Heart left ventricle (tissue), 16 donors: ENCODE measurements at regions not wholly inside any gene's neighbourhood (a gene's known extent, or its start where the extent isn't known, plus 50 kb on each side); places are given as distances from the start of the nearest gene placed in this dataset.

ENCODE experiments used
- ATAC-seq, 4 donors: fragments of 200-7000 bp; cut with Tn5 transposase; one replicate each; pipeline ENCODE4 v1.9.1; 2020 to 2022; ENCODE audit warnings: moderate library complexity in 4 of 4, mild to moderate bottlenecking in 3 of 4, moderate number of reproducible peaks in 1 of 4
- DNase-seq, 5 donors: peaks; one replicate each; pipeline ENCODE4 v3.0.0-alpha.2; 2020
- H3K27ac ChIP-seq, 12 donors: fragments of 200-600 bp; sonication (generic) in 4 of 12; one replicate each; pipeline versions ENCODE4 v1.5.0 to v1.8.0; 2016 to 2022; ENCODE audit warnings: mild to moderate bottlenecking in 2 of 12
- H3K27me3 ChIP-seq, 9 donors: fragments of 200-600 bp; sonication (generic) in 2 of 9; one replicate each; pipeline versions ENCODE4 v1.5.1 to v1.8.0; 2016 to 2022; ENCODE audit warnings: mild to moderate bottlenecking in 3 of 9
- H3K36me3 ChIP-seq, 9 donors: fragments of 200-600 bp; sonication (generic) in 2 of 9; one replicate each; pipeline versions ENCODE4 v1.5.0 to v1.8.0; 2018 to 2022; ENCODE audit warnings: mild to moderate bottlenecking in 2 of 9
- H3K4me1 ChIP-seq, 12 donors: fragments of 200-600 bp; sonication (generic) in 4 of 12; one replicate each; pipeline versions ENCODE4 v1.5.0 to v1.8.0; 2016 to 2022; ENCODE audit warnings: mild to moderate bottlenecking in 3 of 12
- H3K4me3 ChIP-seq, 12 donors: fragments of 200-600 bp; sonication (generic) in 4 of 12; one replicate each; pipeline versions ENCODE4 v1.5.0 to v1.8.0; 2017 to 2022; ENCODE audit warnings: mild to moderate bottlenecking in 9 of 12, moderate library complexity in 4 of 12
- H3K9me3 ChIP-seq, 12 donors: fragments of 200-600 bp; sonication (generic) in 4 of 12; one replicate each; pipeline versions ENCODE4 v1.5.0 to v1.8.0; 2016 to 2022; ENCODE audit warnings: mild to moderate bottlenecking in 1 of 12
- CTCF ChIP-seq, 12 donors: fragments of 200-600 bp; sonication (generic) in 4 of 12; IDR thresholded peaks; one replicate each; pipeline versions ENCODE4 v1.5.0 to v1.8.0; 2018 to 2022; ENCODE audit warnings: antibody characterized with exemption in 12 of 12, mild to moderate bottlenecking in 5 of 12
- POLR2A ChIP-seq, 2 donors: fragments of 450-650 bp; IDR thresholded peaks; one replicate each; pipeline ENCODE4 v1.6.1; 2017; ENCODE audit warnings: antibody characterized with exemption in 2 of 2, mild to moderate bottlenecking in 2 of 2, moderate library complexity in 2 of 2
- WGBS, 4 donors: extraction: QIAGEN DNeasy Blood & Tissue Kit in 2 of 4; methylation state at CpG; one replicate each; pipeline versions ENCODE4 v1.1.5 to v1.1.7; 2013 to 2018; 5-methylcytosine and 5-hydroxymethylcytosine counted together
- intact Hi-C, 10 donors: fragments of 100-400 bp; cut with DNase I; formaldehyde crosslinking; loops; one replicate each; pipeline versions ENCODE4 v1.11.1 to v1.14.2; 2022
- donor health status: ischemic (EF 13 %, LVEDD 7.1; RV severe dilation, severe dysfunction).
- donor health status: healthy with polysubstance abuse.
- donor health status: DM: no; HTN: yes; CAD: no.
- donor health status: DM: no; HTN: no; CAD: no.
- donor health status: ischemic (EF 25% LVEDD 6.9; RV normal size, moderate dysfunction).
- donor health status: ischemic (EF 25% LVEDD 5.7; RV mildly dilated, moderate dysfunction).
- donor health status: healthy.
- donor health status: DM: yes; HTN: yes; CAD: no.
- donor health status: ischemic (EF 35%, LVEDD 5.7; RV mildly dilated, moderate dysfunction).
- donor health status: nonischemic (EF 11% LVEDD 7.7; RV severe dilation, severe dysfunction).
- donor health status: DM: yes; HTN: yes; CAD: no.
- donor health status: PGD.
- donor health status: ischemic (EF 29% LVEDD 5.4; RV normal size, mild dysfunction).
- donor health status: nonischemic (EF 23%, LVEDD 6.1; RV moderate dilation, normal function).

- ATAC-seq: no peak
- Histone ChIP-seq H3K9me3 (no peaks in the 10 kb centered on the region), H3K4me3 (no peak overlapping the region), H3K27ac (no peak overlapping the region), H3K27me3 (peaks cover 0 to 23% (median 8%) of the 10 kb centered on the region in 9 donors), H3K4me1 (no peaks in the 10 kb centered on the region), H3K36me3 (no peaks in the 10 kb centered on the region)
- TF ChIP-seq POLR2A (IDR thresholded peaks at IDR 0.05): no peak
- no peak for TF ChIP-seq CTCF (IDR thresholded peaks at IDR 0.05)
- intact Hi-C loops: loop anchor here in 1 of 10 donors (10.0 kb wide), 1 partner anchor 337 kb away; no protein-coding TSS in a partner anchor
- DNase-seq: no peak
- 69 to 76% (median 71%) methylated on average over 2 of the region's 2 CpGs for WGBS, 4 donors
Measured at GRCh38 chr10:104587751-104588150, 53.3 kb upstream of the SORCS3 start.

GRCh38 chr10:104589431-104589830, 51.7 kb upstream of the SORCS3 start:
- DNase-seq (no peak), ATAC-seq (no peak)
- TF ChIP-seq CTCF (IDR thresholded peaks at IDR 0.05) (no peak), POLR2A (IDR thresholded peaks at IDR 0.05) (no peak)
- WGBS, 4 donors: 44 to 50% (median 45%) methylated on average over 3 to 4 of the region's 4 CpGs
- no peaks in the 10 kb centered on the region for H3K36me3 ChIP-seq
- no peaks in the 10 kb centered on the region for H3K9me3 ChIP-seq
- H3K4me1 ChIP-seq: no peaks in the 10 kb centered on the region
- no peak overlapping the region for H3K4me3 ChIP-seq
- intact Hi-C loops: loop anchor here in 1 of 10 donors (10.0 kb wide), 1 partner anchor 335 kb away; no protein-coding TSS in a partner anchor
- no peak overlapping the region for H3K27ac ChIP-seq
- peaks cover 0 to 12% (median 9%) of the 10 kb centered on the region in 9 donors for H3K27me3 ChIP-seq

- no peak for DNase-seq
- 77 to 84% (median 81%) methylated on average over 4 of the region's 4 CpGs for WGBS, 4 donors
- H3K4me1 ChIP-seq: no peaks in the 10 kb centered on the region
- H3K9me3 ChIP-seq: no peaks in the 10 kb centered on the region
- no peak overlapping the region for H3K4me3 ChIP-seq
- TF ChIP-seq CTCF (IDR thresholded peaks at IDR 0.05): no peak
- no peak overlapping the region for H3K27ac ChIP-seq
- no peaks in the 10 kb centered on the region for H3K36me3 ChIP-seq
- peaks cover 0 to 14% (median 7%) of the 10 kb centered on the region in 9 donors for H3K27me3 ChIP-seq
- ATAC-seq: no peak
- intact Hi-C loops: loop anchor here in 1 of 10 donors (10.0 kb wide), 1 partner anchor 335 kb away; no protein-coding TSS in a partner anchor
Measured at GRCh38 chr10:104589871-104590270, 51.2 kb upstream of the SORCS3 start.
